GM19455 (cell line): ENCODE measurements at regions not wholly inside any gene's neighbourhood (a gene's known extent, or its start where the extent isn't known, plus 50 kb on each side); places are given as distances from the start of the nearest gene placed in this dataset.
A peak's percentile ranks its signal among the peaks of the same experiment; 100 is the strongest.
"Not testable (repeated sequence)": the region's sequence is repeated elsewhere in the genome, so short reads cannot be mapped to it uniquely, and the experiment has no call there.

Experiments used
- ATAC-seq: cut with Tn5 transposase; IDR thresholded peaks from one replicate; pipeline ENCODE4 v1.9.1; 2021; ENCODE audit not compliant: unreplicated experiment

DNA sequence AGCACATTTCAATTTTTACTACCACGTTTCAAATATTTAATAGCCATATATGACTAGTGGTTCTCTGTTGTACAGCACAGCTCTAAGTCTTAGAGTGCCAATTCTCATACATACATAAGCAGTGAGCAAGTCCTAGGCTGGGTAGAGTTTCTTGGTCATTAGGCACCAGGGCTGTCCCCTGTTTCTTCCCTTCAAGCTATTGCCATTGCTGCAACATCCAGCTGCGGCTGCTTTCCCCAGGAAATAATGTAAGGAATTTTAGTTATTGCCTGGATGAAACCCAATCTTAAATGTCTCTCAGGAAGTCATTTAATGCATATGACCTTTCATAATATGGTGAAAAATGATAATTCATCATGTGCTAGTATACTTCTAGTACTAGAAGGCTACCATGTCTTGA, 74.1 kb upstream of the PPP3CA start:
- ATAC-seq, result no peak

DNA sequence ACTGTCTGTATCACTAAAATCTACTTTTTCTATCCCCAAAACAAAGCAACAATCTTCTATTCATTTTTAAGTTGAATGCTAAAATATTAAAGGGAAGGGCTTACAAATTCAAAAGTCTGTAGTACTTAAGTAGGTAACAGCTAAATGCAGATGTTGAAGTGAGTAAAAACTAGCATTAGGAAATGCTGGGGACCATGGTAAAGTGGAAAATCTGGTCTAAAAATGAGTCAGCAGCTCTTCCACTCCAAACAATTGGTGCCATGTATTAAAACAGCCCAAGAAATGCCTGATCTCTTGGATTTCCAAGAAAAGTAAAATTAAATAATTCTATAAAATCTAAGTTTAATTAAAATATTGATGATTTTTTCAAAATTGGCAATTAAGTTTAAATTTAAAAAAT, 73.3 kb upstream of the PPP3CA start:
- no peak for ATAC-seq

DNA sequence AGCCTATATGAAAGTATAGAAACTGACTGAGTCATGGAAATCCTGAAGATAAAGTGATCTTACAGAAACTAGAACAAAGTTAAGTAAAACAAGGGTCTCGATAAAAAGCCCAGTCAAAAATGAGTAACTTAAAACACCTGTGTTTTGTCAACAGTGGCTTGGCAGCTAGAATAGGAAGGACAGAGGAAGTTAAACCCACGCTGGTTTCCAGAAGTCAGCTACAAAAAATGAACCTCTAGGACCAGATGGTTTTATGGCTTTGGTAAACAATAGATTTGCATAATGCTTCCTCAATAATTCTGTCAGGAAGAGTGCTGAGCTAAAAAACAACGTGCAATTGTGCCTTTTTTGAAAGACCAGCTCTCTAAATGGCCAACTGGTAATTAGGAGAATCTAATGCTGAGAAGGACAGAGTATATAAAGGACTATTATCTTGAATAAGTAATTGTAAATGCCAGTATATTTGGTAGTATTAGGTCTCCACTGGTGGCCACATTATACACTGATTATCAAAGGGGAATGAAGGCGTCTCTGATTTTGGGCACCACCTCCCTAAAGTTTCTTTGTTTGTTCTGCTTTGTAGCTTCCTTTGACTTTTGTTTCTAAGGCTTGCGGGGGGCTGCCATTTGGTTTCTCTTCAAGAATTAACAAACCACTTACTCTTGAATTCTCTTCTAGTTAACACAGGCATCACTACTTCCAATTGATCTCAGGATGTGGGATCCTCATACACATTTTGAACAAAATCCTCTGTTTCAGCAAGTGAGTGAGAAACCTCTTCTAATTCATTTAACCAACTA, 72.2 kb upstream of the PPP3CA start:
- peak; percentile 69 for ATAC-seq

DNA sequence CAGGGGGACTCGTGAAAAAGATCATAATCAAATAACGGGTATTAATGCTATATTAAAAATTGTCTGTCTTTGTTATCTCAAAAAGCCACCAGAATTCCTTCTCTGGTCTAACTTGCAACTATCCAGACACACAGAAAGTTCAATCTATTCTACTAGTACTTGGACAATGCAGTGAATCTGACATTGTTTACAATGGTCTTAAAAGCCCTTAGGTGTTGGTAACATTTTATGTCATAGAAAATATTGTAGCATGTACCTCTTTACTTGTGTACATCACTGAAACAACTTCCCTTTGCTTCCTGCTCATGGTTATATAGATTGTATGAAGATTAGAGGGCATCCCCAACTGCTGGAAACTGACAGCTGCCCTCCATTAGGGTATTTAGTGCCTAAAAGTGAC, 71.1 kb upstream of the PPP3CA start:
- no peak for ATAC-seq

DNA sequence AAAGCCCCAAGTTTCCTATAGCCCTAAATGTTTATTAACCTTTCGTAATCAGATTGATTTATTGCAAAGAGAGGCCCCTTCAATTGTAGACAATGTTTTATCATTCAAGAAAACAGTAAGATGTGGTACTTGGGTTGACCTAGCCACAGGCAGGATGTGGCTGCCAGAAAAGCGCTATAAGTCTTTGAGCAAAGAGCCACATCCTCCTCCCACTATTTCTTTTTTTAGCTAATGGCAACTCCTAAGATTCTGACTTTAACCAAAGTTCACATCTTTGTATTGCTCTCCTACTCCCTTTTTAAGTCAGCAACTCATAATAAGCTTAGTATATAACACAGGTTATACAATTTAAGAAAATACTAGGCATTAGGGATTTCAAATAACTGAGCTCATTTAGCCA, 70.7 kb upstream of the PPP3CA start:
- ATAC-seq, result peak; percentile 80

DNA sequence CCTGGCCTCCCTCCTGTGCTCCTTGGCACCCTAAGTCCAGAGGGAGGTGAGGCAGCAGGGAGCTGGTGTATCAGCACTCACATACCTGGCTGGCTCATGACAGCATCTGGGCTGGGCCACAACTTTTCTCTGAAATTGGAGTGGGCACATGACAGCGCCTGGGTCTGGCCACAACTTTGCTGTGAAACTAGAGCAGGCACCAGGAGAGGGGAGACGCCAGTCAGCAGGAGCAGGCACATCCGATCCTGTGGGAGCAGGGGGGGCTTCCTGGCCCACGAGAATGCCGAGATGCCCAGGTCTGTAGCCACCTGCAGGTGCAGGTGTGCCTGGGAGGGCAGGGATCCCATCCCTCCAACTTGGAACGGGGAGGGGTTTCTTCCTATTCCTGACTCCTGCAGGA, 69.7 kb upstream of the PPP3CA start:
- ATAC-seq, result no peak

DNA sequence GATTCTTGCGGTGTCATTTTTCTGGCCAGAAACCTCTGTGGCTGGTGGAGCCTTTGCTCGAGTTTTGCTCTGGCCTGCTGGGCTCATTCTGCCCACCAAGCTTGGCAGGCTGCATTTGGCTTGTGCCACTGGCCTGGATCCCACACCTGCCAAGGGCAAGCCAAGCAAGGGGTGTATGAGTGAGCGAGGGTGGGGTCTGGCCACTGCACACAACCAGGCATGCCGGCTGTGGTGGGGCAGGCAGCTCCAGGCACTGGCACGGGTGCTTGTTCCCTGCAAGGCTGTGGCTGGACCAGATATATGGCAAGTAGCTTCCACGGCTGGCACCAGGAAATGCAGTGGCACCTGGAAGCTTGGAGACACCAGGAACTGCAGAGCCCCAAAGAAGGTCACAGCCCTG, 68.6 kb upstream of the PPP3CA start:
- ATAC-seq, result no peak

DNA sequence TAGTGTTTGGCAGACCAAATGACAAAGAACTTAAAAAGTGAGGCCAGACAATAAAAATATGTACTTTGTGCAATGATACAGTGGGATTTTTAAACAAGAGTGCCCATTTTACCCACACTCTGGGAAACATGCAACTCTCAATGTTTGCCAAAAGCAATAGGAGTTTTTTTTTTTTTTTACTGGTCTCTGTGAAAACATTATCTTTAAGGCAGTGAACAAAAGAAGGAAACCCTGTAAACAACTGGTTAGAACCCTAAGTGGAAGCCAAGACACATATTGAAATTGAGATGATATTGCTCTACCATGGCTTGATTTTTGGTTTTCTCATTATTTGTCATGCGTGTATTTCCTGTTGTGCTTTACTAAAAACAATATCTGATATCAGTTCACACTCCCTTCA, 67.2 kb upstream of the PPP3CA start:
- no peak for ATAC-seq

DNA sequence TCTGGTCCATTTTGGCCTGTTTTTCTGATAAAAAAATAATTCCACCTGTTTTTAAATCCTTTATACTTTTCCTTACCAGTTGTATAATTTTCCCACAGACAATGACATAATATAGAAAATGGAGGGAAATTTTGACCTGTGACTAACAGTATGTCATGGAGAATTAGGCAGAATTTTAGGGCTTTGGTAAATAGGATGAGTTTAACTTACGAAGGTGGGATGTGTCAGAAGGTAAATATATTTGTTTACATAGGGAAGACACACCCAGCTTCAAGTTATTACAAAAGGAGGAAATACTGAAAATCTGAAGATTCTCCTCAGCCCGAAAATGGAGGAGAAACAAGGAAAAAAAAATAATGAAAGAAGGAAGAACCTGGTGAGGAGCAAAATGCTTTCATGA, 64.6 kb upstream of the PPP3CA start:
- no peak for ATAC-seq

DNA sequence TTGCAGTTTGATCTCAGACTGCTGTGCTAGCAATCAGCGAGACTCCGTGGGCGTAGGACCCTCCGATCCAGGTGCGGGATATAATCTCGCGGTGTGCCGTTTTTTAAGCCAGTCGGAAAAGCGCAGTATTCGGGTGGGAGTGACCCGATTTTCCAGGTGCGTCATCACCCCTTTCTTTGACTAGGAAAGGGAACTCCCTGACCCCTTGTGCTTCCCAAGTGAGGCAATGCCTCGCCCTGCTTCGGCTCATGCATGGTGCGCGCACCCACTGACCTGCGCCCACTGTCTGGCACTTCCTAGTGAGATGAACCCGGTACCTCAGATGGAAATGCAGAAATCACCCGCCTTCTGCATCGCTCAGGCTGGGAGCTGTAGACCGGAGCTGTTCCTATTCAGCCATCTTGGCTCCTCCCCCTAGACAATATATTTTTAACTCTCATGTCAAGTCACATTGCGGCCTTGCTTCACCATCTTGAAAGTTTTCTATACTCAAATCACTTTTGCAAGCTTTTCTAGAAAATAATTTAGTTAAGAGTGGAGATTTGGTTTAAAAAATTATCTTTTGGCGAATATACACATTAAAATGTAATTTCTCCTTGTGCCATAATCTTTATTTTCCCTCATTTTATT, 64.1 kb upstream of the PPP3CA start:
- not testable (repeated sequence) for ATAC-seq

DNA sequence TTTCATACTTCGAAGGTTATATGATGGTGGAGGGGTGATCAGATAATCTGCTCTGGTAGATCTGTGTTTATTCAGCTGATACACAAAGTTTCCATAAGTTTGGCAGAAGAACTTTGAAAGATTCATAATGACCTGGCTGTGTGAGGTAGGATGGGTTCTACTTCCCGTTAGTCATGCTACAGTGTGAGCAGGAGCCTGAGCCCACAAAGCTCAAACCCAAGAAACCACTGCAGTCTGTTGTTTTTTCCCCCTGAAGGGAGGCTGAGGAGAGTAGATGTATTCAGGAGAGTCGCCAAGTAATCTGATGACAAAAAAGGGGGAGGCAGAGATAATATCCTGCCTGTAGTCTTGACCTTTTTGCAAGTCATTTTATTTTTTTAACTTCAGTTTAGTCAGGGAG, 52.8 kb upstream of the PPP3CA start:
- ATAC-seq, result no peak

DNA sequence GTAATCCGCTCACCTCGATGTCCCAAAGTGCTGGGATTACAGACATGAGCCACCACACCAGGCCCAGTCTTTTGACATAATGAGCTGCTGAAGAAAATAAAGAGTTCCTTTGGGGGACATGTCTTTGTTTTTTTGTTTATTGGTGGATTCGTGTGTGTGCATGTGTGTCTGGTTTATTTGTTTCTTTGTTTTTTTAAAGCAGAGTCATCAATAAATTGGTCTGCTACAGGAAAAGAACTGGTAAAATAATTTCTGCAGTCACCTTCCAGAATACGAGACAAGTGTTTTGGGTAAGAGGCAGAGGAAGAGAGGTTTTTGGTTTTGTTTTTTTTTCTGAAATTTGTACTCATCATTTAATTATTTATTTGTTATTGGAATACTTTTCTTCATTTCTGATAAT, 51.5 kb upstream of the PPP3CA start:
- ATAC-seq, result no peak
